ENCODE measurements at regions not wholly inside any gene's neighbourhood (a gene's known extent, or its start where the extent isn't known, plus 50 kb on each side); places are given as distances from the start of the nearest gene placed in this dataset.

- no peaks in the 10 kb centered on the region for H3K4me1 ChIP-seq
- no peaks in the 10 kb centered on the region for H3K9me3 ChIP-seq
- H3K27ac ChIP-seq: no peak overlapping the region
- H3K27me3 ChIP-seq: no peaks in the 10 kb centered on the region
- no peak for TF ChIP-seq CTCF (IDR thresholded peaks at IDR 0.05)
- H3K36me3 ChIP-seq: no peaks in the 10 kb centered on the region
- DNase-seq (ENCODE audit: low spot score): no peak
- no peak overlapping the region for H3K4me3 ChIP-seq
These were observed 977.2 kb downstream of the SLITRK1 start for GRCh38 chr13:82905071-82905470.

- Histone ChIP-seq H3K4me1 (no peaks in the 10 kb centered on the region), H3K36me3 (no peaks in the 10 kb centered on the region), H3K4me3 (no peak overlapping the region), H3K27ac (no peak overlapping the region), H3K27me3 (no peaks in the 10 kb centered on the region), H3K9me3 (no peaks in the 10 kb centered on the region)
- DNase-seq (ENCODE audit: low spot score): no peak
- TF ChIP-seq CTCF (IDR thresholded peaks at IDR 0.05): no peak
These were observed 981.8 kb downstream of the SLITRK1 start for GRCh38 chr13:82900453-82900852.

- no peak overlapping the region for H3K27ac ChIP-seq
- no peaks in the 10 kb centered on the region for H3K9me3 ChIP-seq
- H3K36me3 ChIP-seq: no peaks in the 10 kb centered on the region
- no peaks in the 10 kb centered on the region for H3K4me1 ChIP-seq
- DNase-seq (ENCODE audit: low spot score): no peak
- H3K4me3 ChIP-seq: no peak overlapping the region
- no peak for TF ChIP-seq CTCF (IDR thresholded peaks at IDR 0.05)
- no peaks in the 10 kb centered on the region for H3K27me3 ChIP-seq
These were observed 983.7 kb downstream of the SLITRK1 start for GRCh38 chr13:82898586-82898985.

GRCh38 chr13:82879921-82880320 lies 1002.4 kb downstream of the SLITRK1 start:
- DNase-seq (ENCODE audit: low spot score): no peak
- H3K36me3 ChIP-seq: no peaks in the 10 kb centered on the region
- H3K4me3 ChIP-seq: no peak overlapping the region
- H3K9me3 ChIP-seq: no peaks in the 10 kb centered on the region
- H3K27me3 ChIP-seq: no peaks in the 10 kb centered on the region
- no peak for TF ChIP-seq CTCF (IDR thresholded peaks at IDR 0.05)
- no peak overlapping the region for H3K27ac ChIP-seq
- no peaks in the 10 kb centered on the region for H3K4me1 ChIP-seq

- TF ChIP-seq CTCF (IDR thresholded peaks at IDR 0.05): no peak
- Histone ChIP-seq H3K36me3 (no peaks in the 10 kb centered on the region), H3K27ac (no peak overlapping the region), H3K27me3 (no peaks in the 10 kb centered on the region), H3K4me3 (no peak overlapping the region), H3K9me3 (no peaks in the 10 kb centered on the region), H3K4me1 (no peaks in the 10 kb centered on the region)
- DNase-seq (ENCODE audit: low spot score): no peak
These were observed 1003.7 kb downstream of the SLITRK1 start for GRCh38 chr13:82878536-82878935.

GRCh38 chr13:82867284-82867683 lies 1015.0 kb downstream of the SLITRK1 start:
- no peak for DNase-seq (ENCODE audit: low spot score)
- no peaks in the 10 kb centered on the region for H3K4me1 ChIP-seq
- no peaks in the 10 kb centered on the region for H3K36me3 ChIP-seq
- no peaks in the 10 kb centered on the region for H3K9me3 ChIP-seq
- H3K4me3 ChIP-seq: no peak overlapping the region
- no peak overlapping the region for H3K27ac ChIP-seq
- H3K27me3 ChIP-seq: no peaks in the 10 kb centered on the region
- no peak for TF ChIP-seq CTCF (IDR thresholded peaks at IDR 0.05)
